ENCODE measurements at regions not wholly inside any gene's neighbourhood (a gene's known extent, or its start where the extent isn't known, plus 50 kb on each side); places are given as distances from the start of the nearest gene placed in this dataset.

DNA sequence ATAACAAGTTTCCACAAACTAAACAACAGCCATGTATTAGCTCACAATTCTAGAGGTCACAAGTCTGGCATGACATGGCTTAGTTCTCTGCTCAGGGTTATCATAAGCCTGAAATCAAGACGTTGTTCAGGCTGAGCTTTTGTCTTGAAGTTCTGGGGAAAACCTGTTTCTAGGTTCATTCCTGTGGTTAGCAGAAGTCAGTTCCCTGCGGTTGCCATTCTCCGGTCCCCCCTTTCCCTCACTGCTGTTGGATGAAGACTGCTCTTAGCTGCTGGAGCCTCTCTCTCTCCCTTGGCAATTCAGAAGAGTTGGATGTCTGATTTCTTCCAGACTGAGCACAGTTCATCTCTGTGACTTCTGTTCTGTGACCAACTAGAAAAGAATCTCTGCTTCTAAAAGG lies 962.6 kb downstream of the PCDH7 start:
- 62% methylated on average over 3 of the region's 3 CpGs for WGBS (ENCODE audit: low lambda C conversion rate, missing lambda C conversion rate)

GRCh38 chr4:31687717-31688342 lies 967.7 kb downstream of the PCDH7 start:
- no peaks in the 10 kb centered on the region for H3K9me2 ChIP-seq (replicated peaks; ENCODE audit: insufficient read depth)
- no peaks in the 10 kb centered on the region for H4K20me1 ChIP-seq (ENCODE audit: insufficient read depth, poor library complexity, severe bottlenecking)
- H3K36me3 ChIP-seq (replicated peaks; ENCODE audit: insufficient read depth, low read depth) = no peaks in the 10 kb centered on the region
- H3K9me3 ChIP-seq (ENCODE audit: low read depth) = no peaks in the 10 kb centered on the region
- no peak overlapping the region for H3K4me3 ChIP-seq
- 49% methylated on average over 3 of the region's 3 CpGs for WGBS (ENCODE audit: low lambda C conversion rate, missing lambda C conversion rate)
- H3K79me2 ChIP-seq = no peaks in the 10 kb centered on the region
- H3K27me3 ChIP-seq = no peaks in the 10 kb centered on the region
- H2AFZ ChIP-seq = no peak overlapping the region
- TF ChIP-seq EZH2 (IDR thresholded peaks at IDR 0.05; ENCODE audit: borderline replicate concordance) = no peak
- no peak for TF ChIP-seq CTCF (IDR thresholded peaks at IDR 0.05; ENCODE audit: poor library complexity)
- TF ChIP-seq EZH2phosphoT487 (IDR thresholded peaks at IDR 0.05; ENCODE audit: low read depth, severe bottlenecking, unreplicated experiment) = no peak
- no peaks in the 10 kb centered on the region for H3K4me1 ChIP-seq (ENCODE audit: insufficient read depth)
- no peak overlapping the region for H3K27ac ChIP-seq
- no peak overlapping the region for H3K4me2 ChIP-seq
- DNase-seq (ENCODE audit: low spot score) = no peak

More for the DNA sequence above, 962.6 kb downstream of the PCDH7 start:
- no peaks in the 10 kb centered on the region for H4K20me1 ChIP-seq (ENCODE audit: insufficient read depth, poor library complexity, severe bottlenecking)
- no peak overlapping the region for H3K4me3 ChIP-seq
- no peaks in the 10 kb centered on the region for H3K79me2 ChIP-seq
- no peak overlapping the region for H3K27ac ChIP-seq
- no peaks in the 10 kb centered on the region for H3K9me2 ChIP-seq (replicated peaks; ENCODE audit: insufficient read depth)
- no peak overlapping the region for H2AFZ ChIP-seq
- H3K27me3 ChIP-seq = no peaks in the 10 kb centered on the region
- DNase-seq (ENCODE audit: low spot score) = no peak
- H3K9me3 ChIP-seq (ENCODE audit: low read depth) = no peaks in the 10 kb centered on the region
- H3K4me1 ChIP-seq (ENCODE audit: insufficient read depth) = no peaks in the 10 kb centered on the region
- TF ChIP-seq EZH2phosphoT487 (IDR thresholded peaks at IDR 0.05; ENCODE audit: low read depth, severe bottlenecking, unreplicated experiment) = no peak
- no peak for TF ChIP-seq EZH2 (IDR thresholded peaks at IDR 0.05; ENCODE audit: borderline replicate concordance)
- TF ChIP-seq CTCF (IDR thresholded peaks at IDR 0.05; ENCODE audit: poor library complexity) = no peak
- no peaks in the 10 kb centered on the region for H3K36me3 ChIP-seq (replicated peaks; ENCODE audit: insufficient read depth, low read depth)
- no peak overlapping the region for H3K4me2 ChIP-seq

DNA sequence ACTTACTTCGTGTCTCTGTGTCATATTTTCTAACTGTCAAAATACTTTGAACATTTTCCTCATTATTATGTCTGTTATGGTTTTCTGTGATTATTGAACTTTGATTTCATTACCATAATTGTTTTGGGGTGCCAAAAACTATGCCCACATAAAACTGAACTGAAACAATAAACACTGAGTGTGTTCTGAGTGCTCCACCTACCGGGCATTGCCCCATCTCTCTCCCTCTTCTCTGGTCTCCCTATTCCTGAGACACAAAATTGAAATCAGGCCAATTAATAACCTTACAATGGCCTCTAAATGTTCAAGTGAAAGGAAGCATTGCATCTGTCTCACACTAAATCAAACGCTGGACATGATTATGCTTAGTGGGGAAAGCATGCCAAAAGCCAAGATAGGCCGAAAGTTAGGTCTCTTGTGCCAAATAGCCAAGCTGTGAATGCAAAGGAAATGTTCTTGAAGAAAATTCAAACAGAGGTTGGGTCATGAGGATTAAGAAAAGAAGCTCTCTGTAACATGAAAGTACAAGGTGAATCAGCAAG lies 972.3 kb downstream of the PCDH7 start:
- TF ChIP-seq EZH2phosphoT487 (IDR thresholded peaks at IDR 0.05; ENCODE audit: low read depth, severe bottlenecking, unreplicated experiment) = no peak
- TF ChIP-seq CTCF (IDR thresholded peaks at IDR 0.05; ENCODE audit: poor library complexity) = peak; percentile 11
- TF ChIP-seq EZH2 (IDR thresholded peaks at IDR 0.05; ENCODE audit: borderline replicate concordance) = no peak
- no peak overlapping the region for H3K4me3 ChIP-seq
- WGBS (ENCODE audit: low lambda C conversion rate, missing lambda C conversion rate) = 85% methylated on average over 4 of the region's 4 CpGs
- no peaks in the 10 kb centered on the region for H4K20me1 ChIP-seq (ENCODE audit: insufficient read depth, poor library complexity, severe bottlenecking)
- no peaks in the 10 kb centered on the region for H3K27me3 ChIP-seq
- no peaks in the 10 kb centered on the region for H3K36me3 ChIP-seq (replicated peaks; ENCODE audit: insufficient read depth, low read depth)
- H3K4me2 ChIP-seq = no peak overlapping the region
- no peaks in the 10 kb centered on the region for H3K9me2 ChIP-seq (replicated peaks; ENCODE audit: insufficient read depth)
- no peak for DNase-seq (ENCODE audit: low spot score)
- no peak overlapping the region for H2AFZ ChIP-seq
- H3K27ac ChIP-seq = no peak overlapping the region
- H3K4me1 ChIP-seq (ENCODE audit: insufficient read depth) = no peaks in the 10 kb centered on the region
- no peaks in the 10 kb centered on the region for H3K79me2 ChIP-seq
- H3K9me3 ChIP-seq (ENCODE audit: low read depth) = no peaks in the 10 kb centered on the region
